Muscle of leg (tissue), 3 donors: ENCODE measurements at regions not wholly inside any gene's neighbourhood (a gene's known extent, or its start where the extent isn't known, plus 50 kb on each side); places are given as distances from the start of the nearest gene placed in this dataset.

Experiments used
- DNase-seq: peaks from one replicate; pipeline ENCODE4 v3.0.0; 2013
- H3K27ac ChIP-seq: one replicate; pipeline ENCODE4 v1.5.1; 2013; ENCODE audit warnings: mild to moderate bottlenecking, low read length, control low read depth
- H3K27me3 ChIP-seq: one replicate; pipeline ENCODE4 v1.6.1; 2013; ENCODE audit warnings: low read length; ENCODE audit not compliant: control insufficient read depth, insufficient read depth
- H3K36me3 ChIP-seq: one replicate; pipeline ENCODE4 v1.6.1; 2013; ENCODE audit warnings: low read length; ENCODE audit not compliant: control insufficient read depth, insufficient read depth
- H3K4me1 ChIP-seq: one replicate; pipeline ENCODE4 v1.6.1; 2013; ENCODE audit warnings: low read length; ENCODE audit not compliant: control insufficient read depth, insufficient read depth
- H3K4me3 ChIP-seq: one replicate; pipeline ENCODE4 v1.5.1; 2013; ENCODE audit warnings: low read length, control low read depth
- H3K9me3 ChIP-seq: replicated peaks from 2 replicates; pipeline ENCODE4 v1.6.1; 2013; ENCODE audit warnings: low read depth, low read length; ENCODE audit not compliant: control insufficient read depth
- WGBS: methylation state at CpG from one replicate; pipeline ENCODE4 v1.1.5; 2013; ENCODE audit warnings: missing lambda C conversion rate; ENCODE audit not compliant: insufficient coverage; 5-methylcytosine and 5-hydroxymethylcytosine counted together

- H3K9me3 ChIP-seq: no peaks in the 10 kb centered on the region
- H3K27me3 ChIP-seq: no peaks in the 10 kb centered on the region
- peaks cover 19% of the 10 kb centered on the region for H3K4me1 ChIP-seq
- WGBS: 63% methylated on average over 1 of the region's 3 CpGs
- no peak for DNase-seq
- H3K36me3 ChIP-seq: no peaks in the 10 kb centered on the region
- no peak overlapping the region for H3K27ac ChIP-seq
- H3K4me3 ChIP-seq: no peak overlapping the region
These were observed 405.2 kb upstream of the NPVF start for GRCh38 chr7:25633426-25634036.

- H3K4me1 ChIP-seq: peaks cover 21% of the 10 kb centered on the region
- H3K27ac ChIP-seq: no peak overlapping the region
- H3K27me3 ChIP-seq: no peaks in the 10 kb centered on the region
- H3K9me3 ChIP-seq: no peaks in the 10 kb centered on the region
- WGBS: 69% methylated on average over 4 of the region's 9 CpGs
- no peak for DNase-seq
- no peak overlapping the region for H3K4me3 ChIP-seq
- no peaks in the 10 kb centered on the region for H3K36me3 ChIP-seq
These were observed 407.9 kb upstream of the NPVF start for GRCh38 chr7:25636168-25636567.

- peak overlapping the region; percentile 14 for H3K27ac ChIP-seq
- 0% methylated on average over 1 of the region's 4 CpGs for WGBS
- no peaks in the 10 kb centered on the region for H3K27me3 ChIP-seq
- no peaks in the 10 kb centered on the region for H3K36me3 ChIP-seq
- H3K4me1 ChIP-seq: peaks cover 21% of the 10 kb centered on the region
- H3K9me3 ChIP-seq: no peaks in the 10 kb centered on the region
- DNase-seq: peak; percentile 71
- no peak overlapping the region for H3K4me3 ChIP-seq
These were observed 408.6 kb upstream of the NPVF start for GRCh38 chr7:25636871-25637283.

- no peak overlapping the region for H3K27ac ChIP-seq
These were observed 409.8 kb upstream of the NPVF start for GRCh38 chr7:25638068-25638467.

GRCh38 chr7:25638590-25639244 is 410.4 kb upstream of the NPVF start:
- Histone ChIP-seq H3K4me1 (peaks cover 21% of the 10 kb centered on the region), H3K27ac (peak overlapping the region; percentile 30), H3K9me3 (no peaks in the 10 kb centered on the region), H3K27me3 (no peaks in the 10 kb centered on the region), H3K4me3 (no peak overlapping the region), H3K36me3 (no peaks in the 10 kb centered on the region)
- WGBS: 100% methylated on average over 2 of the region's 7 CpGs
- DNase-seq: no peak

More at GRCh38 chr7:25638068-25638467, 409.8 kb upstream of the NPVF start:
- Histone ChIP-seq H3K9me3 (no peaks in the 10 kb centered on the region), H3K27me3 (no peaks in the 10 kb centered on the region), H3K4me1 (peaks cover 21% of the 10 kb centered on the region), H3K36me3 (no peaks in the 10 kb centered on the region), H3K4me3 (no peak overlapping the region)
- DNase-seq: peak; percentile 57

GRCh38 chr7:25642849-25643248 is 414.6 kb upstream of the NPVF start:
- Histone ChIP-seq H3K36me3 (no peaks in the 10 kb centered on the region), H3K4me1 (peaks cover 6% of the 10 kb centered on the region), H3K27ac (no peak overlapping the region), H3K9me3 (no peaks in the 10 kb centered on the region), H3K4me3 (no peak overlapping the region), H3K27me3 (no peaks in the 10 kb centered on the region)
- WGBS: 100% methylated on average over 1 of the region's 3 CpGs
- no peak for DNase-seq

GRCh38 chr7:25643286-25643685 is 415.0 kb upstream of the NPVF start:
- peaks cover 4% of the 10 kb centered on the region for H3K4me1 ChIP-seq
- H3K9me3 ChIP-seq: no peaks in the 10 kb centered on the region
- no peak overlapping the region for H3K4me3 ChIP-seq
- 94% methylated on average over 3 of the region's 5 CpGs for WGBS
- no peaks in the 10 kb centered on the region for H3K27me3 ChIP-seq
- H3K27ac ChIP-seq: no peak overlapping the region
- H3K36me3 ChIP-seq: no peaks in the 10 kb centered on the region
- DNase-seq: no peak

- H3K27me3 ChIP-seq: no peaks in the 10 kb centered on the region
- DNase-seq: peak; percentile 34
- peak overlapping the region; percentile 8 for H3K27ac ChIP-seq
- H3K36me3 ChIP-seq: no peaks in the 10 kb centered on the region
- H3K4me1 ChIP-seq: no peaks in the 10 kb centered on the region
- 60% methylated on average over 7 of the region's 7 CpGs for WGBS
- H3K9me3 ChIP-seq: no peaks in the 10 kb centered on the region
- no peak overlapping the region for H3K4me3 ChIP-seq
These were observed 415.6 kb upstream of the NPVF start for GRCh38 chr7:25643770-25644394.

GRCh38 chr7:25646726-25647413 is 418.6 kb upstream of the NPVF start:
- Histone ChIP-seq H3K9me3 (no peaks in the 10 kb centered on the region), H3K27ac (no peak overlapping the region), H3K4me1 (no peaks in the 10 kb centered on the region), H3K36me3 (no peaks in the 10 kb centered on the region), H3K27me3 (no peaks in the 10 kb centered on the region), H3K4me3 (no peak overlapping the region)
- no peak for DNase-seq
- 80% methylated on average over 1 of the region's 6 CpGs for WGBS

GRCh38 chr7:25647872-25648271 is 419.6 kb upstream of the NPVF start:
- no peaks in the 10 kb centered on the region for H3K9me3 ChIP-seq
- no peak overlapping the region for H3K4me3 ChIP-seq
- no peak for DNase-seq
- H3K36me3 ChIP-seq: no peaks in the 10 kb centered on the region
- H3K27me3 ChIP-seq: no peaks in the 10 kb centered on the region
- H3K27ac ChIP-seq: no peak overlapping the region
- WGBS: 100% methylated on average over 2 of the region's 2 CpGs
- H3K4me1 ChIP-seq: no peaks in the 10 kb centered on the region
